NT2/D1 (cell line): ENCODE measurements at regions not wholly inside any gene's neighbourhood (a gene's known extent, or its start where the extent isn't known, plus 50 kb on each side); places are given as distances from the start of the nearest gene placed in this dataset.

Experiments used
- SUZ12 ChIP-seq: IDR thresholded peaks from 2 replicates; pipeline ENCODE4 v1.6.1; 2011; ENCODE audit not compliant: insufficient read length, insufficient read depth; ENCODE audit errors: extremely low read depth
- YY1 ChIP-seq: IDR thresholded peaks from 2 replicates; pipeline ENCODE4 v1.6.1; 2011; ENCODE audit not compliant: insufficient read length, insufficient read depth
- ZNF274 ChIP-seq: IDR thresholded peaks from 2 replicates; pipeline ENCODE4 v1.6.1; 2011; ENCODE audit warnings: mild to moderate bottlenecking, low read depth, low read length

- TF ChIP-seq ZNF274 (no peak), YY1 (no peak), SUZ12 (no peak)
Measured at GRCh38 chr22:47692811-47693210, 930.4 kb downstream of the TBC1D22A start.
